Activated naive CD4-positive, alpha-beta T cell treated with anti-CD3 and anti-CD28 coated beads, Interleukin-2, amount 50 U/mL, for 24 hours (primary cell): ENCODE measurements at regions not wholly inside any gene's neighbourhood (a gene's known extent, or its start where the extent isn't known, plus 50 kb on each side); places are given as distances from the start of the nearest gene placed in this dataset.
"Not testable (repeated sequence)": the region's sequence is repeated elsewhere in the genome, so short reads cannot be mapped to it uniquely, and the experiment has no call there.

Experiments
- H3K27ac Mint-ChIP-seq: one replicate; pipeline ENCODE4 v1.8.0; 2021; ENCODE audit warnings: mild to moderate bottlenecking, mixed read lengths
- H3K27me3 Mint-ChIP-seq: one replicate; pipeline ENCODE4 v1.8.0; 2021; ENCODE audit warnings: mixed read lengths
- H3K36me3 Mint-ChIP-seq: one replicate; pipeline ENCODE4 v1.8.0; 2021; ENCODE audit warnings: mixed read lengths
- H3K4me1 Mint-ChIP-seq: one replicate; pipeline ENCODE4 v1.8.0; 2021; ENCODE audit warnings: mixed read lengths
- H3K4me3 Mint-ChIP-seq: one replicate; pipeline ENCODE4 v1.8.0; 2021; ENCODE audit warnings: mild to moderate bottlenecking, mixed read lengths
- H3K9me3 Mint-ChIP-seq: one replicate; pipeline ENCODE4 v1.8.0; 2021; ENCODE audit warnings: mixed read lengths

GRCh38 chr12:88336076-88336739 lies 194.1 kb downstream of the TMTC3 start:
- Mint-ChIP-seq H3K4me3 (no peak overlapping the region), H3K27ac (no peak overlapping the region), H3K4me1 (no peaks in the 10 kb centered on the region), H3K36me3 (no peaks in the 10 kb centered on the region), H3K27me3 (no peaks in the 10 kb centered on the region), H3K9me3 (no peaks in the 10 kb centered on the region)

DNA sequence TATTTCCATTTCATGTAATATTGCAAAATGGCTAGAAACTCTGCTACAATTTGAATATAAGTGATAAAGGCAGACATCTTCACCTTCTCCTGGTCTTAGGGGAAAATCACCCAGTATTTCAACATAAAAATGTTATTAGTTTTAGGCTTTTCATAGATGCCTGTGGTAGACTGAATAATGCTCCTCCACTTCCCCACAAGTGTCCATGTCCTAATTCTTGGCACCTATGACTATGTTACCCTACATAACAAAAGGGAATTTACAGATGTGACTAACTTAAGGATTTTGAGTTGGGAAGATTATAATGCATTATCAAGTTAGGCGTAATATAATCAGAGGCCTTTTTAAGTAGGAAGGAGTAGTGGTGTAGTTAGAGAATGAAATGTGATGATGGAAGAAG lies 196.4 kb downstream of the TMTC3 start:
- Mint-ChIP-seq H3K27me3 (no peaks in the 10 kb centered on the region), H3K36me3 (no peaks in the 10 kb centered on the region), H3K4me3 (no peak overlapping the region), H3K9me3 (no peaks in the 10 kb centered on the region), H3K4me1 (no peaks in the 10 kb centered on the region), H3K27ac (no peak overlapping the region)

- Mint-ChIP-seq H3K4me1 (no peaks in the 10 kb centered on the region), H3K36me3 (no peaks in the 10 kb centered on the region), H3K9me3 (no peaks in the 10 kb centered on the region), H3K27me3 (no peaks in the 10 kb centered on the region), H3K4me3 (no peak overlapping the region), H3K27ac (no peak overlapping the region)
Measured at GRCh38 chr12:88339254-88339949, 197.3 kb downstream of the TMTC3 start.

GRCh38 chr12:88339966-88340365 lies 197.9 kb downstream of the TMTC3 start:
- Mint-ChIP-seq H3K4me1 (no peaks in the 10 kb centered on the region), H3K27ac (no peak overlapping the region), H3K27me3 (no peaks in the 10 kb centered on the region), H3K36me3 (no peaks in the 10 kb centered on the region), H3K4me3 (no peak overlapping the region), H3K9me3 (no peaks in the 10 kb centered on the region)

GRCh38 chr12:88342251-88342806 lies 200.2 kb downstream of the TMTC3 start:
- no peaks in the 10 kb centered on the region for H3K27me3 Mint-ChIP-seq
- no peak overlapping the region for H3K4me3 Mint-ChIP-seq
- no peaks in the 10 kb centered on the region for H3K9me3 Mint-ChIP-seq
- no peaks in the 10 kb centered on the region for H3K4me1 Mint-ChIP-seq
- H3K36me3 Mint-ChIP-seq = no peaks in the 10 kb centered on the region
- H3K27ac Mint-ChIP-seq = no peak overlapping the region

DNA sequence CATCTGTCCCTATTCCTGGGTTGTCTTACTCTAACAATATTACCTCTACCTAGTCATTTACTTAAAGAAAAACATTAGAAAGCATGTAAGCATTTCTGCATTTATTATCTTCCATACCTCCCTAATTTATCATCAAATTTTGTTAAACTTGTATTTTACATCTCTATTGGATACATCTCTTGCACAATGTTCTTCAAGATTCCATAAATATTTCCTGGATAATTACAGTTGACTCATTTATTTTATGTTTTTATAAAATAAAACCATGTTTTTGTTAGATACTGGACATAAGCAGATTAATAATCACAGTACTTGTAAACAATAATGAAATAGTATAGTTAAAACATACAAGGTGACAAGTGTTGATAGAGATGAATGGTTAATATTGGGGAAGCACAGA lies 209.0 kb downstream of the TMTC3 start:
- Mint-ChIP-seq H3K9me3 (no peaks in the 10 kb centered on the region), H3K27ac (no peak overlapping the region), H3K4me3 (no peak overlapping the region)

DNA sequence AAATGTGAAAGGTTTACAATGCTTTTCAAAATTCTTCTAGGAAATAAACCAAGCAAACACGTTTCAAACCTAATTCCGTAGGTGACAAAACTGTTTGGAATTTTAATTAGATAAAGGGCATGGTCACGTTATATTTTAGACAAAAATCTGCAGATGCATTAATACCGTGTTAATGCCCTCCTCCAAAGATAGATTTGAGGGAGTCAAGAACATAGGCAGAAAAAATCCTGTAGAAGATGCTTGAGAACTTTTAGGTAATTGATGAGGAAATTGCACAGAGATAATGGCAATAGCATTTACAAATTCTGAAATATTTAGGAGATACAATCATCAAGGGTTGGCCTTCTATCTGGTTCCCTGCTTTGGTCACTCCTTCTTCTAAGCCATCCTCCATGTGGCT lies 212.6 kb downstream of the TMTC3 start:
- Mint-ChIP-seq H3K4me1 (no peaks in the 10 kb centered on the region), H3K27me3 (no peaks in the 10 kb centered on the region), H3K36me3 (no peaks in the 10 kb centered on the region), H3K4me3 (no peak overlapping the region), H3K27ac (no peak overlapping the region), H3K9me3 (no peaks in the 10 kb centered on the region)

More for the DNA sequence above, 209.0 kb downstream of the TMTC3 start:
- Mint-ChIP-seq H3K4me1 (no peaks in the 10 kb centered on the region), H3K36me3 (no peaks in the 10 kb centered on the region), H3K27me3 (no peaks in the 10 kb centered on the region)

DNA sequence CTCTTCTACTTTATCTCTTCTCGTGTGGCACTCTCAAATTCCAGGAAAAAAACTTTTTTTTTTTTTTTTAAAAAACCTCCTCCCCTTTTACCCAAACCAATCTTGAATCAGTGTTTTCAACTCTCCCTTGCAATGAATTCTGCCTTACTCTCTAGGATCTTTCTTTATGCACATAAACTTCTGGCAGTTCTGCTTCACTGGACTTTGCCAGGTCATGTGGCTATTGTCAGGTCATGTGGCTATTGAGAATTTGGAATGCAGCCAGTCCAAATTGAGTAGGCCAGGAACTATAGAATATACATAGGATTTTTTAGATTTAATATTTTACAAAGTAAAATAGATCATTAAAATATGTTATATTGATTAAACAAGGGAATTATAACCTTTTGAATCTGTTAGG lies 218.2 kb downstream of the TMTC3 start:
- Mint-ChIP-seq H3K36me3 (no peaks in the 10 kb centered on the region), H3K27me3 (no peaks in the 10 kb centered on the region), H3K27ac (no peak overlapping the region)

DNA sequence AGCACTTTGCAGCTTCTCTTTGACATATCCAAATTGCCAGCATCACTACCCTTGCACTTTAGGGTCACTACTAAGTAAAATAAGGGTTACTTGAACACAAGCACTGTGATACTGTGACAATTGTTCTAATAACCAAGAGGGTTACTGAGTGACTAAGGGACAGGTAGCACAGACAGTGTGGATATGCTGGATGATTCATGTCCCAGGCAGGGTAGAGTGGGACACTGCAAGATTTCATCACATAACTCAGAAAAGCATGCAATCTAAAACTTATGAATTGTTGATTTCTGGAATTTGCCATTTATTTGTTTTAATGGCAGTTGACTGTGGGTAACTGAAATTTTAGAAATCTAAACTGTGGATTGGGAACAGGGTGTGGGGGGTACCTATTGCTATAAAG lies 218.8 kb downstream of the KITLG start:
- Mint-ChIP-seq H3K27ac (no peak overlapping the region), H3K4me1 (no peaks in the 10 kb centered on the region), H3K27me3 (no peaks in the 10 kb centered on the region), H3K4me3 (no peak overlapping the region), H3K9me3 (peaks cover 4% of the 10 kb centered on the region), H3K36me3 (no peaks in the 10 kb centered on the region)

More for the DNA sequence above, 218.2 kb downstream of the TMTC3 start:
- Mint-ChIP-seq H3K9me3 (peaks cover 4% of the 10 kb centered on the region), H3K4me3 (no peak overlapping the region), H3K4me1 (no peaks in the 10 kb centered on the region)

DNA sequence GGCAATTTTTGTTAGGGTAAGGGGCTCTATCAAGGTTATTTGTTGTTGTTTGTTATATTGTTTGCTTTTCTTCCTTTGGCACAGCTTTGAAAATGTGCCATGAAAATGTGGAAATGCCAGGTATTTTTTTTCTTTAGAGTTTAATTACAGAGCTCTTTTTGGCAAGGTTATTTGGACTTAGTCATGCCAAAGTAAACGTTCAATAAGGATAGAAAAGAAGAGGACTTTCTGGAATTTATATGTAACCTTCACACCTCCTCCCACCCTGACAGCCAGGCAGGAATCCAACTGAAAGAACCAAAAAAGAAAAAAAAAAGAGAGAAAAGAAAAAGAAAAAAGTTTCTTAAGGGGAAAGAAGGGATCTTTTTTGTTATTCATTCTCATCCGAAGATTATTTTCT lies 217.8 kb downstream of the KITLG start:
- Mint-ChIP-seq H3K27ac (no peak overlapping the region), H3K36me3 (no peaks in the 10 kb centered on the region), H3K27me3 (no peaks in the 10 kb centered on the region)

GRCh38 chr12:88365403-88365802 lies 214.9 kb downstream of the KITLG start:
- H3K36me3 Mint-ChIP-seq = no peaks in the 10 kb centered on the region
- no peak overlapping the region for H3K4me3 Mint-ChIP-seq
- H3K27me3 Mint-ChIP-seq = no peaks in the 10 kb centered on the region
- H3K4me1 Mint-ChIP-seq = no peaks in the 10 kb centered on the region
- peaks cover 4% of the 10 kb centered on the region for H3K9me3 Mint-ChIP-seq
- H3K27ac Mint-ChIP-seq = no peak overlapping the region

More for the DNA sequence above, 217.8 kb downstream of the KITLG start:
- H3K4me1 Mint-ChIP-seq = no peaks in the 10 kb centered on the region
- peaks cover 4% of the 10 kb centered on the region for H3K9me3 Mint-ChIP-seq
- no peak overlapping the region for H3K4me3 Mint-ChIP-seq

DNA sequence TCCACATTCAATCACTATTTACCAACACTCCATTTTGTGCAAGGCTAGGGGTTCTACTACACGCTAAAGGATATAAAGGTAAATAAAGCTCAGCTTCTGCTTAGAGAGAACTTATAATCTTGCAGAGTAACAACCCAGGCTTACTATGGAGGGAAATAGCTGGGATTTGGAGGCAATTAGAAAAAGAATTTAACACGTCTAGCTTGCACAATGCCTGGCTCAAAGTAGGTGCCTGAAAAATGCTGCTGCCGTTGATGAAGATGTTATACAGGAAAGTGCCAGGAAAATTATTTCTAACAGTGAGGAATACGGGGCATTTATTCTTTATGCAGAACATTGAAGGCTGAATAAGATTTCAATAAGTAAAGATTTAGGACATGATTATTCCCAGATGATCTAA lies 214.2 kb downstream of the KITLG start:
- Mint-ChIP-seq H3K27me3 (no peaks in the 10 kb centered on the region), H3K4me3 (no peak overlapping the region), H3K36me3 (no peaks in the 10 kb centered on the region), H3K4me1 (no peaks in the 10 kb centered on the region), H3K27ac (no peak overlapping the region), H3K9me3 (peaks cover 4% of the 10 kb centered on the region)

DNA sequence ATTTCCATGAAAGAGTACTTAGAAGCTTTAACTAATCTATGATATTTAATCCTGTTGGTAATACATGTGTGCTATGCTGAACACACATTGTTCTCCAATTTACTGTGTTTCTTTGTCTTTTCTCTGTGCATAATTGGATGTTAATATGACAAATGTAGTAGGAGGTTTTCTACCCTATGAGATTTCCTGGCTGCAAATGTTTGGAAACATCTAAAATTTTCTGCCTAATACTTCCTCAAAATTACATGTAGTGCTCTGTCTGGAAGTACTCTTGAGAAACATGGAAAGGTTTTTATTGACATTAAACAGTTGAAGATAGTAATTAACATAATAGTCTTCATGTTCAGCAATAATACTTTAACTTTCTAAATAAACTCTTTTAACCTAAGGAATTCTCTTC lies 213.0 kb downstream of the KITLG start:
- no peaks in the 10 kb centered on the region for H3K4me1 Mint-ChIP-seq
- H3K4me3 Mint-ChIP-seq = no peak overlapping the region
- no peaks in the 10 kb centered on the region for H3K36me3 Mint-ChIP-seq
- peaks cover 4% of the 10 kb centered on the region for H3K9me3 Mint-ChIP-seq
- H3K27ac Mint-ChIP-seq = no peak overlapping the region
- H3K27me3 Mint-ChIP-seq = no peaks in the 10 kb centered on the region

- H3K27ac Mint-ChIP-seq, H3K27me3 Mint-ChIP-seq, H3K4me3 Mint-ChIP-seq, H3K9me3 Mint-ChIP-seq, H3K36me3 Mint-ChIP-seq, H3K4me1 Mint-ChIP-seq: not testable (repeated sequence)
Measured at GRCh38 chr12:88368077-88368476, 212.2 kb downstream of the KITLG start.

GRCh38 chr12:88371416-88372183 lies 208.7 kb downstream of the KITLG start:
- Mint-ChIP-seq H3K4me3 (no peak overlapping the region), H3K4me1 (no peaks in the 10 kb centered on the region), H3K36me3 (no peaks in the 10 kb centered on the region), H3K9me3 (no peaks in the 10 kb centered on the region), H3K27ac (no peak overlapping the region), H3K27me3 (no peaks in the 10 kb centered on the region)
